CD8-positive, alpha-beta memory T cell (primary cell): ENCODE measurements at regions not wholly inside any gene's neighbourhood (a gene's known extent, or its start where the extent isn't known, plus 50 kb on each side); places are given as distances from the start of the nearest gene placed in this dataset.

Source experiments
- CTCF ChIA-PET: fragments of 350-600 bp; sonication (Branson Sonifier 250); formaldehyde crosslinking; loops from one replicate; lab custom pipeline; 2021; ENCODE audit warnings: antibody characterized with exemption; lab: Charles Lee
- POLR2A ChIA-PET: fragments of 350-600 bp; sonication (Branson Sonifier 250); formaldehyde crosslinking; loops from one replicate; lab custom pipeline; 2021; ENCODE audit warnings: antibody characterized with exemption; lab: Charles Lee
- DNase-seq, 5 donors: peaks; one replicate each; pipeline versions ENCODE4 v3.0.0 to v3.0.0-alpha.2; 2020 to 2022; ENCODE audit warnings: mixed read lengths in 1 of 5
- H3K27ac ChIP-seq: one replicate; pipeline ENCODE4 v1.7.0; 2013; ENCODE audit warnings: low read depth, mild to moderate bottlenecking, low read length, moderate library complexity
- H3K27me3 ChIP-seq: 2 replicates; pipeline ENCODE4 v1.7.0; 2013; ENCODE audit warnings: low read length, mild to moderate bottlenecking; ENCODE audit not compliant: insufficient read depth, poor library complexity, severe bottlenecking
- H3K36me3 ChIP-seq: 2 replicates; pipeline ENCODE4 v1.7.0; 2013; ENCODE audit warnings: mild to moderate bottlenecking, low read length, moderate library complexity; ENCODE audit not compliant: insufficient read depth
- H3K4me1 ChIP-seq: 2 replicates; pipeline ENCODE4 v1.7.0; 2013; ENCODE audit warnings: mild to moderate bottlenecking, low read length, moderate library complexity; ENCODE audit not compliant: insufficient read depth
- H3K4me3 ChIP-seq: 2 replicates; pipeline ENCODE4 v1.7.0; 2013; ENCODE audit warnings: mild to moderate bottlenecking, low read length
- H3K9me3 ChIP-seq: 2 replicates; pipeline ENCODE4 v1.7.0; 2013; ENCODE audit warnings: mild to moderate bottlenecking, low read length
- H3K27ac Mint-ChIP-seq, 8 donors: one replicate each; pipeline ENCODE4 v1.8.0; 2020 to 2021; ENCODE audit warnings: mixed read lengths in 8 of 8, mild to moderate bottlenecking in 6 of 8, inconsistent platforms in 3 of 8, moderate library complexity in 3 of 8
- H3K27me3 Mint-ChIP-seq, 2 donors: one replicate each; pipeline ENCODE4 v1.8.0; 2020 to 2021; ENCODE audit warnings: mixed read lengths in 2 of 2, mild to moderate bottlenecking in 1 of 2, moderate library complexity in 1 of 2
- H3K36me3 Mint-ChIP-seq, 3 donors: one replicate each; pipeline ENCODE4 v1.8.0; 2020 to 2021; ENCODE audit warnings: mixed read lengths in 3 of 3, inconsistent platforms in 1 of 3, mild to moderate bottlenecking in 1 of 3
- H3K4me1 Mint-ChIP-seq, 3 donors: one replicate each; pipeline ENCODE4 v1.8.0; 2020 to 2021; ENCODE audit warnings: mixed read lengths in 3 of 3, inconsistent platforms in 1 of 3, mild to moderate bottlenecking in 1 of 3
- H3K4me3 Mint-ChIP-seq, 7 donors: one replicate each; pipeline ENCODE4 v1.8.0; 2020 to 2021; ENCODE audit warnings: mixed read lengths in 7 of 7, mild to moderate bottlenecking in 6 of 7, moderate library complexity in 4 of 7, inconsistent platforms in 2 of 7
- H3K9me3 Mint-ChIP-seq, 5 donors: one replicate each; pipeline ENCODE4 v1.8.0; 2020 to 2022; ENCODE audit warnings: mixed read lengths in 5 of 5, mild to moderate bottlenecking in 3 of 5, moderate library complexity in 2 of 5, inconsistent platforms in 1 of 5

- Mint-ChIP-seq H3K27me3 (peaks cover 0 to 3% of the 10 kb centered on the region in 2 donors), H3K27ac (no peak overlapping the region), H3K4me3 (no peak overlapping the region), H3K9me3 (peaks cover 0 to 2% (median 0%) of the 10 kb centered on the region in 5 donors), H3K36me3 (no peaks in the 10 kb centered on the region), H3K4me1 (no peaks in the 10 kb centered on the region)
- ChIA-PET POLR2A (no interaction called here), CTCF (no interaction called here)
- Histone ChIP-seq H3K4me1 (no peaks in the 10 kb centered on the region), H3K9me3 (no peaks in the 10 kb centered on the region), H3K4me3 (no peak overlapping the region), H3K36me3 (no peaks in the 10 kb centered on the region), H3K27me3 (no peaks in the 10 kb centered on the region), H3K27ac (no peak overlapping the region)
- DNase-seq, result no peak
Measured at GRCh38 chr1:90480271-90480835, 236.7 kb downstream of the BARHL2 start.

GRCh38 chr1:90476994-90477393, 240.1 kb downstream of the BARHL2 start:
- H3K27ac ChIP-seq, result no peak overlapping the region
- H3K36me3 Mint-ChIP-seq, result no peaks in the 10 kb centered on the region
- no peaks in the 10 kb centered on the region for H3K36me3 ChIP-seq
- H3K27me3 ChIP-seq, result no peaks in the 10 kb centered on the region
- no peaks in the 10 kb centered on the region for H3K4me1 ChIP-seq
- H3K27ac Mint-ChIP-seq, result no peak overlapping the region
- H3K4me3 Mint-ChIP-seq, result no peak overlapping the region
- H3K27me3 Mint-ChIP-seq, result peaks cover 0 to 3% of the 10 kb centered on the region in 2 donors
- H3K9me3 Mint-ChIP-seq, result no peaks in the 10 kb centered on the region
- H3K9me3 ChIP-seq, result no peaks in the 10 kb centered on the region
- no peak for DNase-seq
- POLR2A ChIA-PET, result no interaction called here
- CTCF ChIA-PET, result no interaction called here
- no peaks in the 10 kb centered on the region for H3K4me1 Mint-ChIP-seq
- H3K4me3 ChIP-seq, result no peak overlapping the region

GRCh38 chr1:90476411-90476810, 240.7 kb downstream of the BARHL2 start:
- CTCF ChIA-PET, result no interaction called here
- Histone ChIP-seq H3K36me3 (no peaks in the 10 kb centered on the region), H3K4me1 (no peaks in the 10 kb centered on the region), H3K27ac (no peak overlapping the region), H3K9me3 (no peaks in the 10 kb centered on the region), H3K4me3 (no peak overlapping the region), H3K27me3 (no peaks in the 10 kb centered on the region)
- H3K4me3 Mint-ChIP-seq, result no peak overlapping the region
- no peaks in the 10 kb centered on the region for H3K9me3 Mint-ChIP-seq
- H3K36me3 Mint-ChIP-seq, result no peaks in the 10 kb centered on the region
- no peaks in the 10 kb centered on the region for H3K4me1 Mint-ChIP-seq
- H3K27me3 Mint-ChIP-seq, result peaks cover 0 to 3% of the 10 kb centered on the region in 2 donors
- DNase-seq, result no peak
- POLR2A ChIA-PET, result no interaction called here
- no peak overlapping the region for H3K27ac Mint-ChIP-seq

- peaks cover 0 to 3% of the 10 kb centered on the region in 2 donors for H3K27me3 Mint-ChIP-seq
- Histone ChIP-seq H3K4me1 (no peaks in the 10 kb centered on the region), H3K27ac (no peak overlapping the region), H3K27me3 (no peaks in the 10 kb centered on the region), H3K9me3 (no peaks in the 10 kb centered on the region), H3K4me3 (no peak overlapping the region), H3K36me3 (no peaks in the 10 kb centered on the region)
- no peak for DNase-seq
- CTCF ChIA-PET, result no interaction called here
- no peak overlapping the region for H3K4me3 Mint-ChIP-seq
- no peaks in the 10 kb centered on the region for H3K4me1 Mint-ChIP-seq
- H3K9me3 Mint-ChIP-seq, result no peaks in the 10 kb centered on the region
- no peaks in the 10 kb centered on the region for H3K36me3 Mint-ChIP-seq
- no peak overlapping the region for H3K27ac Mint-ChIP-seq
- POLR2A ChIA-PET, result no interaction called here
Measured at GRCh38 chr1:90475631-90476030, 241.5 kb downstream of the BARHL2 start.

- DNase-seq, result no peak
- POLR2A ChIA-PET, result no interaction called here
- Histone ChIP-seq H3K36me3 (no peaks in the 10 kb centered on the region), H3K27me3 (no peaks in the 10 kb centered on the region), H3K9me3 (no peaks in the 10 kb centered on the region), H3K4me1 (no peaks in the 10 kb centered on the region), H3K4me3 (no peak overlapping the region), H3K27ac (no peak overlapping the region)
- Mint-ChIP-seq H3K36me3 (no peaks in the 10 kb centered on the region), H3K4me1 (no peaks in the 10 kb centered on the region), H3K9me3 (no peaks in the 10 kb centered on the region), H3K4me3 (no peak overlapping the region), H3K27ac (no peak overlapping the region), H3K27me3 (peaks cover 0 to 3% of the 10 kb centered on the region in 2 donors)
- CTCF ChIA-PET, result no interaction called here
Measured at GRCh38 chr1:90474731-90475130, 242.4 kb downstream of the BARHL2 start.

GRCh38 chr1:90474158-90474557, 242.9 kb downstream of the BARHL2 start:
- CTCF ChIA-PET, result no interaction called here
- Histone ChIP-seq H3K36me3 (no peaks in the 10 kb centered on the region), H3K27ac (no peak overlapping the region), H3K27me3 (no peaks in the 10 kb centered on the region), H3K9me3 (no peaks in the 10 kb centered on the region), H3K4me3 (no peak overlapping the region), H3K4me1 (no peaks in the 10 kb centered on the region)
- no peak for DNase-seq
- no peaks in the 10 kb centered on the region for H3K36me3 Mint-ChIP-seq
- H3K4me1 Mint-ChIP-seq, result no peaks in the 10 kb centered on the region
- peaks cover 0 to 3% of the 10 kb centered on the region in 2 donors for H3K27me3 Mint-ChIP-seq
- H3K27ac Mint-ChIP-seq, result no peak overlapping the region
- no peaks in the 10 kb centered on the region for H3K9me3 Mint-ChIP-seq
- POLR2A ChIA-PET, result no interaction called here
- H3K4me3 Mint-ChIP-seq, result no peak overlapping the region

- POLR2A ChIA-PET, result no interaction called here
- no peaks in the 10 kb centered on the region for H3K4me1 Mint-ChIP-seq
- CTCF ChIA-PET, result no interaction called here
- peaks cover 0 to 2% (median 0%) of the 10 kb centered on the region in 5 donors for H3K9me3 Mint-ChIP-seq
- no peaks in the 10 kb centered on the region for H3K27me3 Mint-ChIP-seq
- Histone ChIP-seq H3K27ac (no peak overlapping the region), H3K4me1 (no peaks in the 10 kb centered on the region), H3K4me3 (no peak overlapping the region), H3K9me3 (no peaks in the 10 kb centered on the region), H3K27me3 (no peaks in the 10 kb centered on the region), H3K36me3 (no peaks in the 10 kb centered on the region)
- peak overlapping the region in 1 of 8 donors; percentile 10 for H3K27ac Mint-ChIP-seq
- H3K4me3 Mint-ChIP-seq, result no peak overlapping the region
- H3K36me3 Mint-ChIP-seq, result no peaks in the 10 kb centered on the region
- no peak for DNase-seq
Measured at GRCh38 chr1:90472775-90473174, 244.3 kb downstream of the BARHL2 start.

- Mint-ChIP-seq H3K9me3 (peaks cover 0 to 2% (median 0%) of the 10 kb centered on the region in 5 donors), H3K27ac (no peak overlapping the region), H3K4me3 (no peak overlapping the region), H3K36me3 (no peaks in the 10 kb centered on the region), H3K27me3 (peaks cover 0 to 3% of the 10 kb centered on the region in 2 donors), H3K4me1 (no peaks in the 10 kb centered on the region)
- Histone ChIP-seq H3K36me3 (no peaks in the 10 kb centered on the region), H3K9me3 (no peaks in the 10 kb centered on the region), H3K27me3 (no peaks in the 10 kb centered on the region), H3K27ac (no peak overlapping the region), H3K4me1 (no peaks in the 10 kb centered on the region), H3K4me3 (no peak overlapping the region)
- DNase-seq, result no peak
- ChIA-PET POLR2A (no interaction called here), CTCF (no interaction called here)
Measured at GRCh38 chr1:90459570-90459969, 257.5 kb downstream of the BARHL2 start.

- no peaks in the 10 kb centered on the region for H3K9me3 Mint-ChIP-seq
- H3K36me3 Mint-ChIP-seq, result no peaks in the 10 kb centered on the region
Measured at GRCh38 chr1:90457985-90458384, 259.1 kb downstream of the BARHL2 start.

More at GRCh38 chr1:90457985-90458384, 259.1 kb downstream of the BARHL2 start:
- no peak overlapping the region for H3K4me3 ChIP-seq
- no peak for DNase-seq
- no peak overlapping the region for H3K27ac ChIP-seq
- Mint-ChIP-seq H3K4me3 (no peak overlapping the region), H3K4me1 (no peaks in the 10 kb centered on the region), H3K27me3 (peaks cover 3% of the 10 kb centered on the region in 2 donors), H3K27ac (no peak overlapping the region)
- no peaks in the 10 kb centered on the region for H3K9me3 ChIP-seq
- CTCF ChIA-PET, result no interaction called here
- H3K36me3 ChIP-seq, result no peaks in the 10 kb centered on the region
- POLR2A ChIA-PET, result no interaction called here
- H3K4me1 ChIP-seq, result no peaks in the 10 kb centered on the region
- H3K27me3 ChIP-seq, result no peaks in the 10 kb centered on the region
